ENCODE measurements at regions not wholly inside any gene's neighbourhood (a gene's known extent, or its start where the extent isn't known, plus 50 kb on each side); places are given as distances from the start of the nearest gene placed in this dataset.
"Not testable (repeated sequence)": the region's sequence is repeated elsewhere in the genome, so short reads cannot be mapped to it uniquely, and the experiment has no call there.

DNA sequence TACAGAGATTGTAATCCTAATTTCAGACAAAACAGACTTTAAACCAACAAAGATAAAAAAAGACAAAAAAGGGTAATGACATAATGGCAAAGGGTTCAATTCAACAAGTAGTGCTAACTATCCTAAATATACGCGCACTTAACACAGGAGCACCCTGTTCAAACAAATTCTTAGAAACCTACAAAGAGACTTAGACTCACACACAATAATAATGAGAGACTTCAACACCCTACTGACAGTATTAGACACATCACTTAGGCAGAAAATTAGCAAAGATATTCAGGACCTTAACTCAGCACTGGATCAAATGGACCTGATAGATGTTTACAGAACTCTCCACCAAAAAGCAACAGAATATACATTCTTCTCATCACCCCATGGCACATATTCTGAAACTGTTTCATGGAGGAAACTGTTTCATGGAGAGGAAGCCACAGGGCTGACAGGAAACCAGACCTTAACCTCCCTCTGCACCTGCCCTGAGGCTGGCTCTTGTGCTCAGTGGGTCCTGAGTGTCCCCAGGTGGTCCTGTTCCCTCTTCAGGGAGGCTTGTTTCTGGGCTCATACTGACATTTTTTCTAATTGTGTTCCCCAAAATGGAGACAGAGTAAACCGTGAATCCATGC, 54.7 kb downstream of the OR4M2 start:
- DNase-seq = not testable (repeated sequence)

DNA sequence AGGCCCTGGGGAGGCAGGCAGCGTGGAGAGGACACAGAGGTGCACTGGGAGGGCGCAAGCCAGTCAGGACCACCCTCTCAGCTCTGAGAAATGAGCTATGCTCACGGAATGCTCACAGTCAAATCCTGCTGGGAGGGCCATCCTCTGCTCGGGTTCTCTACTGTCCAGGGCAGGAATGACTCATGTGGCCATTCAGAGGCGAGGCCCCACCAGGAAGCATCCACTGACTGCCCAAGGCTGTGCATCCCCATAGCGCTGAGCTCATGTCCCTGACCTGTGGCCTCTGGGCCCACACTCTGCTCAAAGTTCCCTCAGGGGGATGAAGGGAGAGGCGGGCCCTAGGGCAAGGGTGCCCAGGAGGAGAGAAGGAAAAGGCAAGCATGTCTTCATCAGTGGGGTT, 57.2 kb downstream of the OR4M2 start:
- not testable (repeated sequence) for DNase-seq

DNA sequence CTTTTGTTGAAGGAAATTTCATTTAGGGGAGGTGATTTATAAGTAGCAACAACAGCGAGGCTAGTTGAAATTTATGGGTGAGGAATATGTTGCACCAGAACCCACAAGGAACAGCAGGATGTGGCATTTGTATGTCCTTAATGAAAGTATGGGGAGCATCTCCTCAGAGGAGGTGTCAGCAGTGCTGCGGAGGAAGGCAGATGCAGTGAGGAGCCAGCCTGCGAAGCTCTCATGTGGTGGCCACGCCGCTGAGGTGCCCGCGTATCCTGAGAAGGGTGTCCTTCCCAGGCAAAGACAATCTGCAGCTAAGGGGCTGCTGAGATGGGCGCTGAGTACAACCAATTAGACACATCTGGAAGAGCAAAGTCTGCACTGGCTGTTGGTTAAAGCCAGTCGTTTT, 60.8 kb downstream of the OR4M2 start:
- not testable (repeated sequence) for DNase-seq

DNA sequence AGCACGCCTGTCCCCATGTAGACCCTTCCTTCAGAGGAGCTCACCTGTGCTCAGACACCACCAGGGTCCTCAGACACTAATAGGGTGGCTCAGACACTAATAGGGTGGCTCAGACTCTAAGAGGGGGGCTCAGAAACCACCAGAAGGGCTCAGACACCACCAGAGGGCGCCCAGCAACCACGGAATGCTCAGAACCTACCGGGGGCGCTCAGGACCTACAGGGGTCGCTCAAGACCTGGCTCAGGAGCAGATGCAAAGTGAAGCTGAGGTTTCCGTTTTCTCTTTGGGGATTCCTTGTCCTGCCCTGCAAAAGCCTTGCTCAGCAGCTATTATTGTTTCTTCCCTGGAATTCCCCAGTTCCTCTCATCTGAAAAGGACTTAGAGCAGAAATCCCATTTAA, 67.8 kb downstream of the OR4M2 start:
- not testable (repeated sequence) for DNase-seq

DNA sequence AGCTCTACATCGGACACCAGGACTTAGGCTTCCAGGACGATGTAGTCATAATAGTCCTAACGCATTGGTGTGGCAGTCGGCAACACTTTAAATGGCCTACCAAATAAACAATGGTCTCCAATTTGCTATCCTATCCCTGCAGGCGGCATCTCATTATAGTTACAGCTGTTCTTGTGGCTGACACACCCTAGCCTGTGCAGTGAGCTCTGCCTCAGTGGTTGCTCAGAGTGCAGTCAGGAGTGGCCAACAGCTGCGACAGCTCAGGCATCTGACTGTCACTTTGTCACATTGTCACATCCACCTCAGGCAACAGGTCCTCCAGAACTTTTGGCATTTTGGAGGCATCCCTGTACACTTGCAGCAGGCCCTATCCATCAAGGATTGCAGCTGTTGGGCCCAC, 77.9 kb downstream of the OR4M2 start:
- not testable (repeated sequence) for DNase-seq

DNA sequence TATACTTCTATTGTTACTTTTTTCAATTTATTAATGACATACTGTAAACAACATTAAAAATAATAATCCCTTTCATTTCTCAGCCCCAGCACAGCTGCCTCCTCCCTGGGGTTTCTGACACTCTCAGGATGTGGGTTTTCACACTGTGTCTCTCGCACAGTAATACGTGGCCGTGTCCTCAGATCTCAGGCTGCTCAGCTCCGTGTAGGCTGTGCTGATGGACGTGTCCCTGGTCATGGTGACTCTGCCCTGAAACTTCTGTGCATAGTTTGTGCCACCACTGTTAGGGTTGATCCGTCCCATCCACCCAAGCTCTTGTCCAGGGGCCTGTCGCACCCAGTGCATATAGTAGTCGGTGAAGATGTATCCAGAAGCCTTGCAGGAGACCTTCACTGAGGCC, 80.0 kb downstream of the OR4M2 start:
- DNase-seq = not testable (repeated sequence)

DNA sequence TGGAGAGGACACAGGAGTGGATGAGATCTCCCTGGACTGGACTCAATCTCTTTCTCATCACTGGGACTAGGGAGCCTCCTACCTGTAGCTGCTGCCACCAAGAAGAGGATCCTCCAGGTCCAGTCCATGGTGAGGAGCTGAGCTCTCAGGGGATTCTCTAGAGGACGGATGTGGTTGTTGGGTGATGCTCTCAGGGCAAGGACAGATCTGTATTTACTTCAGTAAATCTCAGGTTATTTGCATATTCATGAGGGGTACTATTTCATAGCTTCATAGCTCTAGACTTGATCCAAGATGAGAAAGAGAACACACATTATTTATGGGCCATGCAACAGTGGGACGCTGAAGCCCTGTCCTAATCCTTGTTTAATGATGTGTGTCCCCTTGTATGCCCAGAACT, 80.4 kb downstream of the OR4M2 start:
- not testable (repeated sequence) for DNase-seq

DNA sequence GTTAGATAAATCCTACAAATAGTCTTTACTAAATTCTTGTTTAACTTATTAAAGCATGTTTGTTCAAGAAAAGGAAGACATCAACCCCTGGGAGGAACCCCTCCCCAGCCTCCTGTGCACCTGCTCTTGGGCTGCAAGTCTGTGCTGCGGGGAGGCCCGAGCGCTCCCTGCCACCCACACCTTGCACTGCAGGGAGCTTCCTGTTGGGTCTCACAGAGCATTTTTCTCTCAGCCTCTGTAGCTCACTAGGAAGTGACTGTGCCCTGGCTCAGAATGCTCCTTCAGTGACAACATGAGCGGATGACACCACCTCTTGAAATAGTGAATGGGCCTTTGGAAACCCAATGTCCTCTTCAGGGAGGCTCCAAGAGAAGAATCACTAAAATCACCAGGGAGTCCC, 81.1 kb downstream of the OR4M2 start:
- DNase-seq = not testable (repeated sequence)

DNA sequence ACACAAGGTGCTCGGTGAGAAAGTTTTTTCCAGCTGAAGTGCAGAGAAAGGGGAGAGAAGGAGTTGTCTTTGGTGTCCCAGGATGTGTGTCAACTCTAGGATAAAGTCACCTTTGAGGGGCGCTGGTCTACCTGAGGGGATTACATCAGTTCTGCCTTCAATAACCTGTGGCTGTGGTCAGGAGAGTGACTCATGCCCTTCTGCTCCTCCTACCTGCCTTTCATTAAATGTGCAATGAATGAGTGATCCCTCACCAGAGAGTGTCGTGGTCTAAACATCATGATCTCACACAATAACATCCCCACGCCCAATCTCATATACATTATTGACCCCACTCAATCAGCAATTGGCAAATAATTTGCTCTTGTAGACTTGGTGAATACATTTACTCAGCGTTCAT, 83.4 kb downstream of the OR4M2 start:
- DNase-seq = not testable (repeated sequence)

DNA sequence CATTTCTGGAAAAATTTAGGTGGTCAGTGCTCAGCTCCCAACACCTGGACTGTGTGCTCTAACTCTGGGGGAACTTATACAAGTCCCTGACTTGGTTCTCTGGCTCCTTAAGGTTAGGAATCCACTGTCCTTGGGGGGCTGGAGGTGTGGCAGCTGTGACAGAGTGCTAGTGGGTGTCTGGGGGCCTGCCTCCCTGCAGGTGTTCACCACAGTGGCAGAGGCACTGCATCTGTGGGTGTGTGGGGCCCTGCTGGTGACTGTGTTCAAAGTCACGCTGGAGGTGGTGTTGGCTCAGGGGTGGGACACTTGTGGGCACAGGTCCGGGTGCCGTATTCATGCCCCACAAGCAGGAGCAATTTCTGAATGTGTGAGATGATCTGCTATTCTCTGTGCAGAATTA, 87.2 kb downstream of the OR4M2 start:
- DNase-seq = not testable (repeated sequence)

DNA sequence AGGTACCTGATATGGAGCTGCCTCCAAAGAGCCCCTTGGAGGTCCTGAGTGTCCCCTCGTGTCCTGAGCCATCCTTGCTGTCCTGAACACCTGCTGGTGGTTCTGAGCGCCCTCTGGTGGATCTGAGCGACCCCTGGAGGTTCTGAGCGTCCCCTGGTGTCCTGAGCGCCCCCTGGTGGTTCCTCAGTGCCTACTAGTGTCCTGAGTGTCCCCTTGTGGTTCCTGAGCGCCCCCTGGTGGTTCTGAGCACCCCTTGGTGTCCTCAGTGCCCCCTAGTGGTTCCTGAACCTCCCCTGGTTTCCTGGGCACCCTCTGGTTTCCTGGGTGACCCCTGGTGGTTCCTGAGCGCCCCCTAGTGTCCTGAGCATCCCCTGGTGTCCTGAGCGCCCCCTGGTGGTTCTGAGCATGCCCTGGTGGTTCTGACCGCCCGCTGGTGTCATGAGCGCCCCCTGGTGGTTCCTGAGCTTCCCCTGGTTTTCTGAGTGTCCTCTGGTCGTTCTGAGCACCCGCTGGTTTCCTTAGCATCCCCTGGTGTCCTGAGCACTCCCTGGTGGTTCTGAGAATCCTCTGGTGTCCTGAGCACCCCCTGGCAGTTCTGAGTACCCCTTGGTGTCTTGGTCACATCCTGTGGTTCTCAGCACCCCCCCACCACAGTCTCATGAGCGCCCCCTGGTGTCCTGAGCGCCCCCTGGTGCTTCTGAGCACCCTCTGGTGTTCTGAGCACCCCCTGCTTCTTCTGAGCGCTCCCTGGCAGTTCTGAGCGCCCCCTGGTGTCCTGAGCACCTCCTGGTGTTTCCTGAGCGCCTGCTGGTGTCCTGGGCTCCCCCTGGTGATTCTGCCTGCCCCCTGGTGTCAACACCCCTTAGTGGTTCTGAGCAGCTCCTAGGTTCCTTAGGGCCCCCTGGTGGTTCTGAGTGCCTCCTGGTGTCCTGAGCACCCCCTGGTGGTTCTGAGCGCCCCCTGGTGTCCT, 93.0 kb downstream of the OR4M2 start:
- DNase-seq = not testable (repeated sequence)

DNA sequence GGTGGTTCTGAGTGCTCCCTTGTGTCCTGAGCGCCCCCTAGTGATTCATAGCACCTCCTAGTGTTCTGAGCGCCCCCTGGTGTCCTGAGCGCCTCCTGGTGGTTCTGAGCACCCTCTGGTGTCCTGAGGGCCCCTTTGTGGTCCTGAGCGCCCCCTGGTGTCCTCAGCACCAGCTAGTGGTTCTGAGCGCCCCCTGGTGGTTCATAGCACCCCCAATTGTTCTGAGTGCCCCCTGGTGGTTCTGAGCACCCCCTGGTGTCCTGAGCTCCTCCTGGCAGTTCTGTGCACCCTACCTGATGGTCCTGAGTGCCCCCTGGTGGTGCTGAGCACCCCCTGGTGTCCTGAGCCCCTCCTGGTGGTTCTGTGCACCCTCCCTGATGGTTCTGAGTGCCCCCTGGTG, 93.8 kb downstream of the OR4M2 start:
- DNase-seq = not testable (repeated sequence)

DNA sequence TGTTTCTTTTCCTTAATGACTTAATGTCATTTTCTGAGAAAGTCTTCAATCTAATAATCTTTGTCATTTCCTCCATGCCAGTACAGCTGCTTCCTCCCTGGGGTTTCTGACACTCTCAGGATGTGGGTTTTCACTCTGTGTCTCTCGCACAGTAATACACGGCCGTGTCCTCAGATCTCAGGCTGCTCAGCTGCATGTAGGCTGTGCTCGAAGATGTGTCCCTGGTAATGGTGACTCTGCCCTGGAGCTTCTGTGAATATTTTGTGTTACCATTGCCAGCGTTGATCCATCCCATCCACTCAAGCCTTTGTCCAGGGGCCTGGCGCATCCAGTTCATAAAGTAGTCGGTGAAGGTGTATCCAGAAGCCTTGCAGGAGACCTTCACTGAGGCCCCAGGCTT, 97.6 kb downstream of the OR4M2 start:
- not testable (repeated sequence) for DNase-seq

DNA sequence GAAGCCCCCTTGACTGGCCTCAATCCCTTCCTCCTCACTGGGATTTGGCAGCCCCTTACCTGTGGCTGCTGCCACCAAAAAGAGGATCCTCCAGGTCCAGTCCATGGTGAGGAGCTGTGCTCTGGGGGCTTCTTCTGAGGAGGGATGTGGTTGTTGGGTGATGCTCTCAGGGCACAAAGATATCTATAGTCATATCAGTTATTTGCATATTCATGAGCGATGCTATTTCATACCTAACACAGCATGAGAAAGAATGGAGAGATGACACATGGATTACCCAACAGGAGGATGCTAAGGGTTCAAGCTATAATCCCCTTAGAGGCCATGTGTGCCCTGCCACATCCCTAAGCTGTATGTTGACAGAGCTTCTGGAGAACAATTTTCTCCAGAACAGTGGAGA, 98.1 kb downstream of the OR4M2 start:
- DNase-seq = not testable (repeated sequence)

DNA sequence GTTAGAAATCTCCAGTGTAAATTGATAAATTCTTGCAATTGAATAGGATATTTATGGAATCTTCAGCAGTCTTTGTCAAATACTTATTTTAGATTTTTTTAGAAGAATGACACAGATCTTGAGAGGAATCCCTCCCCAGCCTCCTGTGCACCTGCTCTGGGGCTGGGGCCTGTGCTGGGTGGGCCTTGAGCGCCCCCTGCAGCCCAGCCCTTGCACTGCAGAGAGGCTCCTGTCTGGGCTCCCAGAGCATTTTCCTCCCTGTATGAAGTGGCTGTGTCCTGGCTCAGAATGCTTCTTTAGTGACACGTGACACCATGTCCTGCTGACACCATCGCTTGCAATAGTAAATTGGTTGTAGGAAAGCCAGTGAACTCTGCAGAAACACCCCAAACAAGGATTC, 98.7 kb downstream of the OR4M2 start:
- not testable (repeated sequence) for DNase-seq

DNA sequence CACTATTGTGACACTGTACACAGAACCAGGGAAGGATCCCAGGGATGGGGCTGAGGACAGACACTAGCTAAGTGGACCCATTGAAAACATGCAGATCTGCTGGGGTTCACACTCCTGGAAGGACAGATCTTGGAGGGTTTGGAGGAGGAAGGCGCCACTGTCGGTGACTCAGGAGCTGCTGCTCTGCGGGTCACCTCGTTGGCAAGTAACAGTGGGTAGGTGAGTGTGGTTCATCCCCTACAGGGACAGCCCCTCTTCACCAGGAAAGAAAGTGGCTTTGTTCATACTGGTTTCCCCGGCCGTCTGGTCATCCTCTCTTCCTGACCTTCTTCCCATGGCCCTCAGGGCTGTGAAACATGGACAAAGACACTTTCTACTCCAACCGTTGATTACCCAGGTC, 100.3 kb downstream of the OR4M2 start:
- DNase-seq = not testable (repeated sequence)

DNA sequence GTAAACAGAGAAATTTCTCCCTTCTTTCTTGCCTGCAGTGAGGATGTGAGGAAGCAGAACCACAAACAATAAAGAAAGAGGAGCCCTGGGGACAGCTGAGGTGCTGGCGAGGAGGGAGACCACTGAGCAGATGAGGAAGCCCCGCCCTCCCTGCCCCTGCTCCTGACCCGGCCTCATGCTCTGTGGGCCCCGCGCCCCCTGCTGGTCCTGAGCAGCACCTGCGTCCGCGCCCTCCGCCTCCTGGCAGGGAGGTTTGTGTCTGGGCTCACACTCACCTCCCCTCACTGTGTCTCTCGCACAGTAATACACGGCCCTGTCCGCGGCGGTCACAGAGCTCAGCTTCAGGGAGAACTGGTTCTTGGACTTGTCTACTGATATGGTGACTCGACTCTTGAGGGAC, 104.4 kb downstream of the OR4M2 start:
- not testable (repeated sequence) for DNase-seq

DNA sequence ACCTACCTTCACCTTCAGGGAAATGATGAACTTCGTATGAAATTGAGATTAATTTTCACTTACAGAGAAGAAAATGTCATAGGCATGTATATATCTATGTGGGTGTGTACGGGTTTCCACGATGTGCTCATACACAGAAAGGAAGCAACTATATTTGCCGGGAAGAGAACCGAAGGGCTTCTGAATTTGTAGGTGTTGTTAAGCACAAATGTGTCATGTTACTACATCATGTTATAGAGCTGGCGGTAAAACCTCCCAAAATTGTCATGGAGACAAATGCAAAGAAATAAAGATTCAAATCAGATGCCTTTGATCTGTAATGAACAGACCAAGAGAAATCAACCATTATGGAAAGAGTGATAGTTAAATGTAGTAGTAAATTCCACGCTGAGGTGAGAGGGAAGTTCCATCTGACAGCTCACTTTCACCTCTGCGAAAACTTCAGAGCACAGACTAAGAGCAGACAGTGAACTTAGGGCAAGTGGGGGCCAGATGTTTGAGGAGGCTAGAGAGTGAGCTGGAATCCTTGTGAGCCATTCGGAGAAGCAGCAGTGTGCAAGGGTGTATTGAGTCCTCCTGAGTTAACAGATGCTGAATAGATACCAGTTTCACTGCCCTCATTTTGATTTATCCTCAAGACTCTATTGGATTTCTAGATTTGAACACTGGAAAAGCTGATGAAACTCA, 106.7 kb downstream of the OR4M2 start:
- not testable (repeated sequence) for DNase-seq

DNA sequence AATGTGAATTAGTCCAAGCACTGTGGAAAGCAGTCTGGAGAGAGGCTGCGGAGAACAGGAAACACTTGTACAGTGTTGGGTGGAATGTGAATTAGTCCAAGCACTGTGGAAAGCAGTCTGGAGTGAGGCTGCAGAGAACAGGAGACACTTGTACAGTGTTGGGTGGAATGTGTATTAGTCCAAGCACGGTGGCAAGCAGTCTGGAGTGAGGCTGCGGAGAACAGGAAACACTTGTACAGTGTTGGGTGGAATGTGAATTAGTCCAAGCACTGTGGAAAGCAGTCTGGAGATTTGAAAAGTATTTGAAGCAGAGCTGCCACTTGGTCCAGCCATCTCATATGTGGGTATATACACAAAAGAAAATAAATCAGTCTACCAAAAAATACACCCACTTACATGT, 111.5 kb downstream of the OR4M2 start:
- DNase-seq = not testable (repeated sequence)

DNA sequence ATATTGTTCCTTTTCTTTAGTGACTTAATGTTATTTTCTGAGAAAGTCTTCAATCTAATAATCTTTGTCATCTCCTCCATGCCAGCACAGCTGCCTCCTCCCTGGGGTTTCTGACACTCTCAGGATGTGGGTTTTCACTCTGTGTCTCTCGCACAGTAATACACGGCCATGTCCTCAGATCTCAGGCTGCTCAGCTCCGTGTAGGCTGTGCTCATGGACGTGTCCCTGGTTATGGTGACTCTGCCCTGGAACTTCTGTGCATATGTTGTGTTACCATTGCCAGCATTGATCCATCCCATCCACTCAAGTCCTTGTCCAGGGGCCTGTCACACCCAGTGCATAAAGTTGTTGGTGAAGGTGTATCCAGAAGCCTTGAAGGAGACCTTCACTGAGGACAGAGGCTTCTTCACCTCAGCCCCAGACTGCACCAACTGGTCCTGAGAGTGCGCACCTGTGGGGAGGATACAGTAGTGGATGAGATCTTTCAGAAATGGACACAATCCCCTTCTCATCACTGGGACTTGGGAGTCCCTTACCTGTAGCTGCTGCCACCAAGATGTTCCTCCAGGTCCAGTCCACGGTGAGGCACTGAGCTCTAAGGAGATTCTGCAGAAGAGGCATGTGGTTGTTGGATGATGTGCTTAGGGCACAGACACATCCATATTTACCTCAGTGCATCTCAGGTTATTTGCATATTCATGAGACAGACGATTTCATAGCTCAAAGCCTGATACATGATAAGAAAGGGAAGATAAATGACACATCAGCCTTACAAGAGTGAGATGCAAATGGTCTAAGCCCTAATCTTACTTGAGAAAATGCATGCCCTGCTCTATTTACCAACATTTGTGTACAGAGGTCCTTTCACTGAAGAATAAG, 114.7 kb downstream of the OR4M2 start:
- DNase-seq = not testable (repeated sequence)

DNA sequence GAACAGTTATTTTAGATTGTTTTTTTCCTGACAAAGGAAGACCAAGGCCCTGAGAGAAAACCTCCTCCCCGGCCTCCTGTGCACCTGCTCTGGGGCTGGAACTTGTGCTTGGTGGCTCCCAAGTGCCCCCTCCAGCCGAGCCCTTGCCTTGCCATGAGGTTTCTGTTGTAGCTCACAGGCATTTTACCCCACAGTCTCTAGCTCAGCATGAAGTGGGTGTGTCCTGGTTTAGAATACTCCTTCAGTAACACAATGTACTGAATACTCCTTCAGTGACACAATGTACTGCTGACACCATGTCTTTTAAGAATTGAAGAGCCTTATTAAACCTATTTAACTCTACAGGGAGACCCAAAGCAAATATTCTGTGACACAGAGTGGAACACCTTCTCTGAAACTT, 116.1 kb downstream of the OR4M2 start:
- not testable (repeated sequence) for DNase-seq

DNA sequence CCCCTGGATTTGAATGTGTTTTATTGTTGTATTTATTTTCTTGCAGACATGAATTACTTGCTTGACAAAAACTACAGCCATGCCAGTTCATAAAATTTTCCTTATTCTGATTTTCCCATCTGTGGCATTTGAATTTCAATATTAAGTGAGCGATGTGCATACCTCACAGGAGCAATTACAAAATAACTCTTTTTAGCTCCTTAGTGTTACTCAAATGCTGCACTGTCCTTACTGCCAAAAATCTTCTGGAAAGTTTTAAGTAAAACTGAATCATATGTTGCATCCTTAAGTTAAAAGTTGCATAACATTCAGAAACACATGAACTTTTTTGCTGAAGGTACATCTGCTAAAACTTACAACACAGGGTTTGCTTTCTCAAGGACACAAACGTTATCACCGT, 120.1 kb downstream of the OR4M2 start:
- not testable (repeated sequence) for DNase-seq
